GM23338 (cell line): ENCODE measurements at regions not wholly inside any gene's neighbourhood (a gene's known extent, or its start where the extent isn't known, plus 50 kb on each side); places are given as distances from the start of the nearest gene placed in this dataset.

Experiments used
- ATAC-seq: fragments of 200-7000 bp; cut with Tn5 transposase; 3 replicates; pipeline ENCODE4 v1.9.1; 2020
- DNase-seq: peaks from one replicate; pipeline ENCODE4 v3.0.0-alpha.2; 2015; ENCODE audit warnings: low spot score
- H2AFZ ChIP-seq: fragments of 200-600 bp; sonication (generic); 2 replicates; pipeline ENCODE4 v1.8.0; 2016; ENCODE audit warnings: antibody characterized with exemption, mild to moderate bottlenecking, moderate library complexity
- H3F3A ChIP-seq: fragments of 200-600 bp; sonication (generic); replicated peaks from 2 replicates; pipeline ENCODE4 v1.8.0; 2017; ENCODE audit warnings: antibody characterized with exemption, mixed run types, low read depth
- H3K27ac ChIP-seq: fragments of 200-600 bp; sonication (generic); 2 replicates; pipeline ENCODE4 v1.6.1; 2016; ENCODE audit warnings: low read depth
- H3K27me3 ChIP-seq: fragments of 200-600 bp; sonication (generic); 2 replicates; pipeline ENCODE4 v1.8.0; 2016; ENCODE audit warnings: mild to moderate bottlenecking, mixed run types, moderate library complexity; ENCODE audit not compliant: insufficient read depth
- H3K36me3 ChIP-seq: fragments of 200-600 bp; sonication (generic); 2 replicates; pipeline ENCODE4 v1.8.0; 2016; ENCODE audit warnings: mild to moderate bottlenecking; ENCODE audit not compliant: insufficient read depth
- H3K4me1 ChIP-seq: fragments of 200-600 bp; sonication (generic); 2 replicates; pipeline ENCODE4 v1.8.0; 2016; ENCODE audit warnings: mild to moderate bottlenecking, moderate library complexity; ENCODE audit not compliant: insufficient read depth
- H3K4me2 ChIP-seq: fragments of 200-600 bp; sonication (generic); 2 replicates; pipeline ENCODE4 v1.7.1; 2017; ENCODE audit warnings: mixed run types
- H3K4me3 ChIP-seq: fragments of 200-600 bp; sonication (generic); 2 replicates; pipeline ENCODE4 v1.6.1; 2016; ENCODE audit warnings: mixed run types
- H3K79me2 ChIP-seq: fragments of 200-600 bp; sonication (generic); replicated peaks from 2 replicates; pipeline ENCODE4 v1.8.0; 2017; ENCODE audit warnings: mild to moderate bottlenecking; ENCODE audit not compliant: insufficient read depth
- H3K9me2 ChIP-seq: fragments of 200-600 bp; sonication (generic); 2 replicates; pipeline ENCODE4 v1.8.0; 2017; ENCODE audit not compliant: insufficient read depth
- H4K20me1 ChIP-seq: fragments of 200-600 bp; sonication (generic); replicated peaks from 2 replicates; pipeline ENCODE4 v1.8.0; 2017; ENCODE audit warnings: mild to moderate bottlenecking; ENCODE audit not compliant: insufficient read depth
- H3K27ac Mint-ChIP-seq: 2 replicates; pipeline ENCODE4 v1.8.0; 2020; ENCODE audit warnings: inconsistent platforms, mild to moderate bottlenecking, moderate library complexity, mixed read lengths
- H3K27me3 Mint-ChIP-seq: 3 replicates; pipeline ENCODE4 v1.8.0; 2022; ENCODE audit warnings: low read depth, mild to moderate bottlenecking, moderate library complexity, mixed read lengths, inconsistent platforms; ENCODE audit not compliant: insufficient read depth, poor library complexity
- H3K36me3 Mint-ChIP-seq: 3 replicates; pipeline ENCODE4 v1.8.0; 2021; ENCODE audit warnings: low read depth, mild to moderate bottlenecking, inconsistent platforms, moderate library complexity, mixed read lengths
- H3K4me1 Mint-ChIP-seq: 3 replicates; pipeline ENCODE4 v1.8.0; 2020; ENCODE audit warnings: mild to moderate bottlenecking, inconsistent platforms, mixed read lengths
- H3K4me3 Mint-ChIP-seq: 3 replicates; pipeline ENCODE4 v1.8.0; 2021; ENCODE audit warnings: moderate library complexity, mild to moderate bottlenecking, inconsistent platforms, mixed read lengths
- H3K9me3 Mint-ChIP-seq: 3 replicates; pipeline ENCODE4 v1.8.0; 2020; ENCODE audit warnings: moderate library complexity, mild to moderate bottlenecking, inconsistent platforms, mixed read lengths
- CTCF ChIP-seq, 2 experiments: fragments of 200-600 bp in 1 of 2; sonication (generic) in 1 of 2; conservative IDR thresholded peaks; 2 replicates each; pipeline versions ENCODE4 v1.5.1 to v1.6.1; 2016 to 2017; ENCODE audit warnings: antibody characterized with exemption in 2 of 2, low read depth in 2 of 2, mild to moderate bottlenecking in 2 of 2, moderate library complexity in 1 of 2
- ETS1 ChIP-seq: IDR thresholded peaks from 2 replicates; pipeline ENCODE4 v1.6.1; 2016; ENCODE audit warnings: antibody characterized with exemption
- EZH2 ChIP-seq: fragments of 200-600 bp; sonication (generic); IDR thresholded peaks from one replicate; pipeline ENCODE4 v1.8.0; 2017; ENCODE audit warnings: antibody characterized with exemption, mild to moderate bottlenecking, low read depth; ENCODE audit not compliant: unreplicated experiment
- EZH2phosphoT487 ChIP-seq: fragments of 200-600 bp; sonication (generic); IDR thresholded peaks from one replicate; pipeline ENCODE4 v1.8.1; 2018; ENCODE audit warnings: antibody characterized with exemption; ENCODE audit not compliant: unreplicated experiment
- NANOG ChIP-seq: IDR thresholded peaks from 2 replicates; pipeline ENCODE4 v1.6.1; 2016; ENCODE audit warnings: antibody characterized with exemption, borderline replicate concordance
- POLR2AphosphoS5 ChIP-seq: IDR thresholded peaks from 2 replicates; pipeline ENCODE4 v1.6.1; 2016; ENCODE audit warnings: antibody characterized with exemption, low read depth
- REST ChIP-seq: IDR thresholded peaks from one replicate; pipeline ENCODE4 v1.6.1; 2018; ENCODE audit warnings: antibody characterized with exemption; ENCODE audit not compliant: unreplicated experiment
- STAT1 ChIP-seq: IDR thresholded peaks from one replicate; pipeline ENCODE4 v1.6.1; 2016; ENCODE audit warnings: antibody characterized with exemption; ENCODE audit not compliant: unreplicated experiment
- ZNF114 ChIP-seq: fragments of 250-450 bp; sonication (Bioruptor Pico); IDR thresholded peaks from 2 replicates; pipeline ENCODE4 v1.5.0; 2020; ENCODE audit warnings: mild to moderate bottlenecking, moderate library complexity
- ZNF331 ChIP-seq: fragments of 250-450 bp; sonication (Bioruptor Pico); IDR thresholded peaks from 2 replicates; pipeline ENCODE4 v1.5.0; 2020; ENCODE audit warnings: low read depth, mild to moderate bottlenecking, moderate library complexity
- ZNF462 ChIP-seq: fragments of 250-450 bp; sonication (Bioruptor Pico); IDR thresholded peaks from 2 replicates; pipeline ENCODE4 v1.5.0; 2020; ENCODE audit warnings: mild to moderate bottlenecking, moderate library complexity

DNA sequence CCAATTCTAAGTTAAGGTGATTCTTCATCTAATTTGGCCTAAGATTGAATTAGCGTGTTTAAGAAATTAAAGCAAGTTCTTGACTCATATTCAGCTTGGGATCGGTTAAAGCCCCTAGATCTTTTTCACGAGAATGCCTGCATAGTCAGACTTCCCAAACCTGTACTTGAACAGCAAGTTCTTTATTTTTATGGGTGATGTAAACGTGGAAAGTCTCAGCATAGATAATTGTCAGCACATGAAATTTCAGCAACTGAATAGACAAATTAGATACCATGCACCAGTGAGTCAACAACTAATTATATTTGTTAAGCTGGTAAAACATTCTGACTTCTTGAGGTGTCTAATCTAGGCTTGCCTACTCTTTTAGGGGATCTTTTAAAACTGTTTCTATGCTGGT lies 183.1 kb upstream of the TNFAIP3 start (continued):
- TF ChIP-seq ZNF462 (CRISPR knock-in tag): no peak
- TF ChIP-seq ETS1: no peak
- TF ChIP-seq STAT1: no peak
- TF ChIP-seq POLR2AphosphoS5: no peak

- H3K36me3 Mint-ChIP-seq: no peaks in the 10 kb centered on the region; the same call in 2 of the 3 replicates
- Histone ChIP-seq H2AFZ (no peak overlapping the region), H3K4me3 (no peak overlapping the region), H3K4me1 (no peaks in the 10 kb centered on the region), H4K20me1 (no peaks in the 10 kb centered on the region), H3K9me2 (peaks cover 5% of the 10 kb centered on the region), H3K79me2 (no peaks in the 10 kb centered on the region), H3F3A (no peaks in the 10 kb centered on the region), H3K27ac (no peak overlapping the region), H3K4me2 (no peak overlapping the region), H3K27me3 (no peaks in the 10 kb centered on the region), H3K36me3 (no peaks in the 10 kb centered on the region)
- peaks cover 3% of the 10 kb centered on the region; the same call in 1 of the 3 replicates for H3K9me3 Mint-ChIP-seq
- ATAC-seq: no peak
- no peak overlapping the region for H3K27ac Mint-ChIP-seq
- no peaks in the 10 kb centered on the region for H3K4me1 Mint-ChIP-seq
- H3K4me3 Mint-ChIP-seq: no peak overlapping the region
- H3K27me3 Mint-ChIP-seq: peaks cover 3% of the 10 kb centered on the region
- no peak for DNase-seq
- TF ChIP-seq CTCF (conservative IDR thresholded peaks at IDR 0.05; ENCODE audit: low read depth in 2 of 2): no peak
- no peak for TF ChIP-seq NANOG
- TF ChIP-seq EZH2: no peak
- no peak for TF ChIP-seq EZH2phosphoT487
- TF ChIP-seq ZNF331 (CRISPR knock-in tag): no peak
- no peak for TF ChIP-seq REST
- no peak for TF ChIP-seq POLR2AphosphoS5
- TF ChIP-seq ETS1: no peak
- TF ChIP-seq STAT1: no peak
- TF ChIP-seq ZNF114 (CRISPR knock-in tag): no peak
These were observed 181.2 kb upstream of the TNFAIP3 start for GRCh38 chr6:137685798-137686375.
